GM23338 (cell line): ENCODE measurements at regions not wholly inside any gene's neighbourhood (a gene's known extent, or its start where the extent isn't known, plus 50 kb on each side); places are given as distances from the start of the nearest gene placed in this dataset.

Experiments
- ATAC-seq: fragments of 200-7000 bp; cut with Tn5 transposase; 3 replicates; pipeline ENCODE4 v1.9.1; 2020
- DNase-seq: peaks from one replicate; pipeline ENCODE4 v3.0.0-alpha.2; 2015; ENCODE audit warnings: low spot score
- H2AFZ ChIP-seq: fragments of 200-600 bp; sonication (generic); 2 replicates; pipeline ENCODE4 v1.8.0; 2016; ENCODE audit warnings: antibody characterized with exemption, mild to moderate bottlenecking, moderate library complexity
- H3F3A ChIP-seq: fragments of 200-600 bp; sonication (generic); replicated peaks from 2 replicates; pipeline ENCODE4 v1.8.0; 2017; ENCODE audit warnings: antibody characterized with exemption, mixed run types, low read depth
- H3K27ac ChIP-seq: fragments of 200-600 bp; sonication (generic); 2 replicates; pipeline ENCODE4 v1.6.1; 2016; ENCODE audit warnings: low read depth
- H3K27me3 ChIP-seq: fragments of 200-600 bp; sonication (generic); 2 replicates; pipeline ENCODE4 v1.8.0; 2016; ENCODE audit warnings: mild to moderate bottlenecking, mixed run types, moderate library complexity; ENCODE audit not compliant: insufficient read depth
- H3K36me3 ChIP-seq: fragments of 200-600 bp; sonication (generic); 2 replicates; pipeline ENCODE4 v1.8.0; 2016; ENCODE audit warnings: mild to moderate bottlenecking; ENCODE audit not compliant: insufficient read depth
- H3K4me1 ChIP-seq: fragments of 200-600 bp; sonication (generic); 2 replicates; pipeline ENCODE4 v1.8.0; 2016; ENCODE audit warnings: mild to moderate bottlenecking, moderate library complexity; ENCODE audit not compliant: insufficient read depth
- H3K4me2 ChIP-seq: fragments of 200-600 bp; sonication (generic); 2 replicates; pipeline ENCODE4 v1.7.1; 2017; ENCODE audit warnings: mixed run types
- H3K4me3 ChIP-seq: fragments of 200-600 bp; sonication (generic); 2 replicates; pipeline ENCODE4 v1.6.1; 2016; ENCODE audit warnings: mixed run types
- H3K79me2 ChIP-seq: fragments of 200-600 bp; sonication (generic); replicated peaks from 2 replicates; pipeline ENCODE4 v1.8.0; 2017; ENCODE audit warnings: mild to moderate bottlenecking; ENCODE audit not compliant: insufficient read depth
- H3K9me2 ChIP-seq: fragments of 200-600 bp; sonication (generic); 2 replicates; pipeline ENCODE4 v1.8.0; 2017; ENCODE audit not compliant: insufficient read depth
- H4K20me1 ChIP-seq: fragments of 200-600 bp; sonication (generic); replicated peaks from 2 replicates; pipeline ENCODE4 v1.8.0; 2017; ENCODE audit warnings: mild to moderate bottlenecking; ENCODE audit not compliant: insufficient read depth
- H3K27ac Mint-ChIP-seq: 2 replicates; pipeline ENCODE4 v1.8.0; 2020; ENCODE audit warnings: inconsistent platforms, mild to moderate bottlenecking, moderate library complexity, mixed read lengths
- H3K27me3 Mint-ChIP-seq: 3 replicates; pipeline ENCODE4 v1.8.0; 2022; ENCODE audit warnings: low read depth, mild to moderate bottlenecking, moderate library complexity, mixed read lengths, inconsistent platforms; ENCODE audit not compliant: insufficient read depth, poor library complexity
- H3K36me3 Mint-ChIP-seq: 3 replicates; pipeline ENCODE4 v1.8.0; 2021; ENCODE audit warnings: low read depth, mild to moderate bottlenecking, inconsistent platforms, moderate library complexity, mixed read lengths
- H3K4me1 Mint-ChIP-seq: 3 replicates; pipeline ENCODE4 v1.8.0; 2020; ENCODE audit warnings: mild to moderate bottlenecking, inconsistent platforms, mixed read lengths
- H3K4me3 Mint-ChIP-seq: 3 replicates; pipeline ENCODE4 v1.8.0; 2021; ENCODE audit warnings: moderate library complexity, mild to moderate bottlenecking, inconsistent platforms, mixed read lengths
- H3K9me3 Mint-ChIP-seq: 3 replicates; pipeline ENCODE4 v1.8.0; 2020; ENCODE audit warnings: moderate library complexity, mild to moderate bottlenecking, inconsistent platforms, mixed read lengths
- CREB1 ChIP-seq: fragments of 250-450 bp; sonication (Bioruptor Pico); IDR thresholded peaks from 2 replicates; pipeline ENCODE4 v1.5.0; 2020; ENCODE audit warnings: low read depth, mild to moderate bottlenecking, moderate library complexity
- EZH2 ChIP-seq: fragments of 200-600 bp; sonication (generic); IDR thresholded peaks from one replicate; pipeline ENCODE4 v1.8.0; 2017; ENCODE audit warnings: antibody characterized with exemption, mild to moderate bottlenecking, low read depth; ENCODE audit not compliant: unreplicated experiment
- JUNB ChIP-seq: IDR thresholded peaks from one replicate; pipeline ENCODE4 v1.6.1; 2016; ENCODE audit warnings: antibody characterized with exemption; ENCODE audit not compliant: unreplicated experiment
- NANOG ChIP-seq: IDR thresholded peaks from 2 replicates; pipeline ENCODE4 v1.6.1; 2016; ENCODE audit warnings: antibody characterized with exemption, borderline replicate concordance
- POLR2AphosphoS5 ChIP-seq: IDR thresholded peaks from 2 replicates; pipeline ENCODE4 v1.6.1; 2016; ENCODE audit warnings: antibody characterized with exemption, low read depth
- STAT1 ChIP-seq: IDR thresholded peaks from one replicate; pipeline ENCODE4 v1.6.1; 2016; ENCODE audit warnings: antibody characterized with exemption; ENCODE audit not compliant: unreplicated experiment
- ZNF114 ChIP-seq: fragments of 250-450 bp; sonication (Bioruptor Pico); IDR thresholded peaks from 2 replicates; pipeline ENCODE4 v1.5.0; 2020; ENCODE audit warnings: mild to moderate bottlenecking, moderate library complexity
- ZNF331 ChIP-seq: fragments of 250-450 bp; sonication (Bioruptor Pico); IDR thresholded peaks from 2 replicates; pipeline ENCODE4 v1.5.0; 2020; ENCODE audit warnings: low read depth, mild to moderate bottlenecking, moderate library complexity
- ZNF462 ChIP-seq: fragments of 250-450 bp; sonication (Bioruptor Pico); IDR thresholded peaks from 2 replicates; pipeline ENCODE4 v1.5.0; 2020; ENCODE audit warnings: mild to moderate bottlenecking, moderate library complexity
- TF ChIP-seq, protein P1 (sequence below): IDR thresholded peaks from 2 replicates; pipeline ENCODE4 v1.6.1; 2016; ENCODE audit warnings: antibody characterized with exemption
- TF ChIP-seq, protein P2 (sequence below), 2 experiments: fragments of 200-600 bp in 1 of 2; sonication (generic) in 1 of 2; conservative IDR thresholded peaks; 2 replicates each; pipeline versions ENCODE4 v1.5.1 to v1.6.1; 2016 to 2017; ENCODE audit warnings: antibody characterized with exemption in 2 of 2, low read depth in 2 of 2, mild to moderate bottlenecking in 2 of 2, moderate library complexity in 1 of 2

- no peaks in the 10 kb centered on the region for H3F3A ChIP-seq
- no peaks in the 10 kb centered on the region for H4K20me1 ChIP-seq
- peaks cover 8% of the 10 kb centered on the region for H3K27me3 ChIP-seq
- H3K4me2 ChIP-seq: no peak overlapping the region
- H3K9me2 ChIP-seq: no peaks in the 10 kb centered on the region
- no peaks in the 10 kb centered on the region for H3K79me2 ChIP-seq
- no peak overlapping the region for H3K4me3 Mint-ChIP-seq
- no peaks in the 10 kb centered on the region for H3K36me3 Mint-ChIP-seq
- H3K27ac ChIP-seq: no peak overlapping the region
- H3K27me3 Mint-ChIP-seq: peaks cover 2% of the 10 kb centered on the region
- no peaks in the 10 kb centered on the region for H3K4me1 Mint-ChIP-seq
- no peaks in the 10 kb centered on the region for H3K9me3 Mint-ChIP-seq
- no peak for DNase-seq
- H3K27ac Mint-ChIP-seq: no peak overlapping the region
- ATAC-seq: no peak
- no peaks in the 10 kb centered on the region for H3K36me3 ChIP-seq
- H3K4me3 ChIP-seq: no peak overlapping the region
- no peak for TF ChIP-seq ZNF331 (CRISPR knock-in tag)
- TF ChIP-seq ZNF462 (CRISPR knock-in tag): no peak
- no peak for TF ChIP-seq STAT1
- TF ChIP-seq, protein P1, sequence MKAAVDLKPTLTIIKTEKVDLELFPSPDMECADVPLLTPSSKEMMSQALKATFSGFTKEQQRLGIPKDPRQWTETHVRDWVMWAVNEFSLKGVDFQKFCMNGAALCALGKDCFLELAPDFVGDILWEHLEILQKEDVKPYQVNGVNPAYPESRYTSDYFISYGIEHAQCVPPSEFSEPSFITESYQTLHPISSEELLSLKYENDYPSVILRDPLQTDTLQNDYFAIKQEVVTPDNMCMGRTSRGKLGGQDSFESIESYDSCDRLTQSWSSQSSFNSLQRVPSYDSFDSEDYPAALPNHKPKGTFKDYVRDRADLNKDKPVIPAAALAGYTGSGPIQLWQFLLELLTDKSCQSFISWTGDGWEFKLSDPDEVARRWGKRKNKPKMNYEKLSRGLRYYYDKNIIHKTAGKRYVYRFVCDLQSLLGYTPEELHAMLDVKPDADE: no peak
- no peak for TF ChIP-seq EZH2
- TF ChIP-seq, protein P2, sequence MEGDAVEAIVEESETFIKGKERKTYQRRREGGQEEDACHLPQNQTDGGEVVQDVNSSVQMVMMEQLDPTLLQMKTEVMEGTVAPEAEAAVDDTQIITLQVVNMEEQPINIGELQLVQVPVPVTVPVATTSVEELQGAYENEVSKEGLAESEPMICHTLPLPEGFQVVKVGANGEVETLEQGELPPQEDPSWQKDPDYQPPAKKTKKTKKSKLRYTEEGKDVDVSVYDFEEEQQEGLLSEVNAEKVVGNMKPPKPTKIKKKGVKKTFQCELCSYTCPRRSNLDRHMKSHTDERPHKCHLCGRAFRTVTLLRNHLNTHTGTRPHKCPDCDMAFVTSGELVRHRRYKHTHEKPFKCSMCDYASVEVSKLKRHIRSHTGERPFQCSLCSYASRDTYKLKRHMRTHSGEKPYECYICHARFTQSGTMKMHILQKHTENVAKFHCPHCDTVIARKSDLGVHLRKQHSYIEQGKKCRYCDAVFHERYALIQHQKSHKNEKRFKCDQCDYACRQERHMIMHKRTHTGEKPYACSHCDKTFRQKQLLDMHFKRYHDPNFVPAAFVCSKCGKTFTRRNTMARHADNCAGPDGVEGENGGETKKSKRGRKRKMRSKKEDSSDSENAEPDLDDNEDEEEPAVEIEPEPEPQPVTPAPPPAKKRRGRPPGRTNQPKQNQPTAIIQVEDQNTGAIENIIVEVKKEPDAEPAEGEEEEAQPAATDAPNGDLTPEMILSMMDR (conservative IDR thresholded peaks at IDR 0.05; ENCODE audit: low read depth in 2 of 2): no peak
- no peak for TF ChIP-seq JUNB
- no peak for TF ChIP-seq NANOG
- no peak for TF ChIP-seq ZNF114 (CRISPR knock-in tag)
- no peak for TF ChIP-seq CREB1 (CRISPR knock-in tag)
- no peak for TF ChIP-seq POLR2AphosphoS5
- no peak overlapping the region for H2AFZ ChIP-seq
- no peaks in the 10 kb centered on the region for H3K4me1 ChIP-seq
Measured at GRCh38 chr7:35448486-35448885, 194.6 kb upstream of the TBX20 start.
